Tibial nerve (tissue), 4 donors: ENCODE measurements at regions not wholly inside any gene's neighbourhood (a gene's known extent, or its start where the extent isn't known, plus 50 kb on each side); places are given as distances from the start of the nearest gene placed in this dataset.
A peak's percentile ranks its signal among the peaks of the same experiment; 100 is the strongest.

Source experiments
- DNase-seq, 2 donors: peaks; one replicate each; pipeline ENCODE4 v3.0.0-alpha.2; 2019; ENCODE audit warnings: low spot score in 2 of 2
- H3K27ac ChIP-seq, 4 donors: fragments of 200-600 bp; sonication (generic) in 3 of 4; one replicate each; pipeline ENCODE4 v1.5.1; 2017 to 2019; ENCODE audit warnings: mild to moderate bottlenecking in 1 of 4
- H3K27me3 ChIP-seq, 2 donors: fragments of 200-600 bp; sonication (generic) in 1 of 2; one replicate each; pipeline versions ENCODE4 v1.5.1 to v1.6.0; 2017 to 2019
- H3K36me3 ChIP-seq, 3 donors: fragments of 200-600 bp; sonication (generic); one replicate each; pipeline ENCODE4 v1.5.1; 2018 to 2019
- H3K4me1 ChIP-seq, 4 donors: fragments of 200-600 bp; sonication (generic) in 3 of 4; one replicate each; pipeline ENCODE4 v1.5.1; 2017 to 2019
- H3K4me3 ChIP-seq, 4 donors: fragments of 200-600 bp; sonication (generic) in 3 of 4; one replicate each; pipeline ENCODE4 v1.5.1; 2017 to 2019; ENCODE audit warnings: mild to moderate bottlenecking in 1 of 4, moderate library complexity in 1 of 4
- H3K9me3 ChIP-seq, 4 donors: fragments of 200-600 bp; sonication (generic) in 3 of 4; one replicate each; pipeline ENCODE4 v1.5.1; 2017 to 2019
- EP300 ChIP-seq, 2 donors: sonication (generic); formaldehyde crosslinking; IDR thresholded peaks; one replicate each; pipeline ENCODE4 v1.6.1; 2017; ENCODE audit warnings: antibody characterized with exemption in 2 of 2, mild to moderate bottlenecking in 1 of 2
- POLR2A ChIP-seq, 2 donors: fragments of 450-650 bp; IDR thresholded peaks; one replicate each; pipeline ENCODE4 v1.6.1; 2017; ENCODE audit warnings: antibody characterized with exemption in 2 of 2, mild to moderate bottlenecking in 2 of 2, moderate library complexity in 2 of 2
- WGBS, 2 donors: methylation state at CpG; one replicate each; pipeline ENCODE4 v1.1.5; 2018; 5-methylcytosine and 5-hydroxymethylcytosine counted together
- TF ChIP-seq, protein P1 (sequence below), 5 experiments: fragments of 200-600 bp in 3 of 5; fragments of 450-650 bp in 2 of 5; sonication (generic) in 3 of 5; IDR thresholded peaks; one replicate each; pipeline ENCODE4 v1.5.1; 2016 to 2019; ENCODE audit warnings: antibody characterized with exemption in 5 of 5, mild to moderate bottlenecking in 3 of 5, moderate library complexity in 2 of 5

DNA sequence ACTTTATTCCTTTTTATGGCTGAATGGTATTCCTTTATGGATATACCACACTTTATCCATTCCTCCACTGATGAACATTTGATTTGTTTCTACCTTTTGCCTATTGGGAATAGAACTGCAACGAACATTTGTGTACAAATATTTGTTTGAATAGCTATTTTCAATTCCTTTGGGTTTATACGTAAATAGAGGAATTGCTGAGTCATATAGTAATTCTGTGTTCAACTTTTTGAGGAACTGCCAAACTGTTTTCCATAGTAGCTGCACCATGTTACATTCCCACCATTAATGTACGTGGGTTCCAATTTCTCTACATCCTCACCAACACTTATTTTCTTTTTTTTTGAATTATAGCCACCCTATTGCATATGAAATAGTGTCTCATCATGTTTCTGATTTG is 156.5 kb upstream of the ATP6AP2 start:
- TF ChIP-seq, protein P1, sequence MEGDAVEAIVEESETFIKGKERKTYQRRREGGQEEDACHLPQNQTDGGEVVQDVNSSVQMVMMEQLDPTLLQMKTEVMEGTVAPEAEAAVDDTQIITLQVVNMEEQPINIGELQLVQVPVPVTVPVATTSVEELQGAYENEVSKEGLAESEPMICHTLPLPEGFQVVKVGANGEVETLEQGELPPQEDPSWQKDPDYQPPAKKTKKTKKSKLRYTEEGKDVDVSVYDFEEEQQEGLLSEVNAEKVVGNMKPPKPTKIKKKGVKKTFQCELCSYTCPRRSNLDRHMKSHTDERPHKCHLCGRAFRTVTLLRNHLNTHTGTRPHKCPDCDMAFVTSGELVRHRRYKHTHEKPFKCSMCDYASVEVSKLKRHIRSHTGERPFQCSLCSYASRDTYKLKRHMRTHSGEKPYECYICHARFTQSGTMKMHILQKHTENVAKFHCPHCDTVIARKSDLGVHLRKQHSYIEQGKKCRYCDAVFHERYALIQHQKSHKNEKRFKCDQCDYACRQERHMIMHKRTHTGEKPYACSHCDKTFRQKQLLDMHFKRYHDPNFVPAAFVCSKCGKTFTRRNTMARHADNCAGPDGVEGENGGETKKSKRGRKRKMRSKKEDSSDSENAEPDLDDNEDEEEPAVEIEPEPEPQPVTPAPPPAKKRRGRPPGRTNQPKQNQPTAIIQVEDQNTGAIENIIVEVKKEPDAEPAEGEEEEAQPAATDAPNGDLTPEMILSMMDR (IDR thresholded peaks at IDR 0.05), result no peak
- TF ChIP-seq EP300 (IDR thresholded peaks at IDR 0.05), result no peak
- TF ChIP-seq POLR2A (IDR thresholded peaks at IDR 0.05), result no peak
- Histone ChIP-seq H3K36me3 (no peaks in the 10 kb centered on the region), H3K4me3 (no peak overlapping the region), H3K27ac (no peak overlapping the region), H3K9me3 (peaks cover 0 to 4% (median 0%) of the 10 kb centered on the region in 4 donors), H3K27me3 (peaks cover 0 to 4% of the 10 kb centered on the region in 2 donors), H3K4me1 (no peaks in the 10 kb centered on the region)
- WGBS, 2 donors, result 65 to 69% methylated on average over 3 of the region's 3 CpGs
- DNase-seq, result no peak

DNA sequence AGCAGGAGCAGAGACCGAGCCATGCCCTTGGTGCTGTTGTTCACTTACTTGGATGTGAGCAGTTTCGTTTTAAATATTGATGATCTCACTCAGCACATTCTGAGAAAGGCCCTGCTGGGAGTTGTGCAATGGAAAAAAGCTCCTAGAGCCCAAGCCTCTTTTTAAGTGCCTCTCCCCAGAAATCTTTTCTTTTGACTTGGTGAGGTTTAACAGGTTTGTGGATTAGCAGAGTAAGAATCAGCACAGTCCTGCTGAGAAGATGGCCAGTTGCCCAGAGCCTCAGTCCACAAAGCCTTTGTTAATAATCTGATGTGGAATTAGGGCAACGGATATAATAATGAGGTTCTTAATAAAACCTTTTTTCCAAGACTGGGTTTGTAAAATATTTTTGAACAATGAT is 157.5 kb upstream of the ATP6AP2 start:
- Histone ChIP-seq H3K9me3 (peaks cover 0 to 4% (median 0%) of the 10 kb centered on the region in 4 donors), H3K4me3 (no peak overlapping the region), H3K27me3 (peaks cover 0 to 4% of the 10 kb centered on the region in 2 donors), H3K4me1 (no peaks in the 10 kb centered on the region), H3K36me3 (no peaks in the 10 kb centered on the region), H3K27ac (peak overlapping the region in 1 of 4 donors; percentile 48)
- no peak for DNase-seq
- 35 to 45% methylated on average over 3 of the region's 3 CpGs for WGBS, 2 donors
- no peak for TF ChIP-seq EP300 (IDR thresholded peaks at IDR 0.05)
- TF ChIP-seq, protein P1 (IDR thresholded peaks at IDR 0.05), result no peak

DNA sequence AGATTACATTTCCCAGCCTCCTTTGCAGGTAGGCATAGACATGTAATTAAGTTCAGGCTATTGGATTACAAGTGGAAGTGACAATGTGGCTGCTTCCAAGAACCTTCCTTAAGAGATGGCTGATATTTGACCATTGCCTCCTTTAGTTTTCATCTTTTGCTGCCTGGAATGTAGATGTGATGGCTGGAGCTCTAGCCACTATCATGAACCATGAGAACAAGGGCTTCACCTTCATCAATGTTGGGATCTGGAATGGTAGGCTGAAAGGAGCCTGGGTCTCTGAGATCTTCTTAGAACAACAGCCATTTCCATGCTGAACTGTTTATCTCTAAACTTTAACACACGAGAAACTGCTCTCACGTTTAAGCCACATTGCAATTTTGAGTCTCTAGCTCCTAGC is 158.7 kb upstream of the ATP6AP2 start:
- peaks cover 0 to 4% (median 0%) of the 10 kb centered on the region in 4 donors for H3K9me3 ChIP-seq
- no peak for DNase-seq
- WGBS, 2 donors, result 87 to 89% methylated on average over 2 of the region's 2 CpGs
- H3K36me3 ChIP-seq, result no peaks in the 10 kb centered on the region
- TF ChIP-seq EP300 (IDR thresholded peaks at IDR 0.05) (no peak), POLR2A (IDR thresholded peaks at IDR 0.05) (no peak)
- TF ChIP-seq, protein P1 (IDR thresholded peaks at IDR 0.05), result no peak
- no peak overlapping the region for H3K27ac ChIP-seq
- H3K4me3 ChIP-seq, result no peak overlapping the region
- peaks cover 0 to 4% of the 10 kb centered on the region in 2 donors for H3K27me3 ChIP-seq
- no peaks in the 10 kb centered on the region for H3K4me1 ChIP-seq

DNA sequence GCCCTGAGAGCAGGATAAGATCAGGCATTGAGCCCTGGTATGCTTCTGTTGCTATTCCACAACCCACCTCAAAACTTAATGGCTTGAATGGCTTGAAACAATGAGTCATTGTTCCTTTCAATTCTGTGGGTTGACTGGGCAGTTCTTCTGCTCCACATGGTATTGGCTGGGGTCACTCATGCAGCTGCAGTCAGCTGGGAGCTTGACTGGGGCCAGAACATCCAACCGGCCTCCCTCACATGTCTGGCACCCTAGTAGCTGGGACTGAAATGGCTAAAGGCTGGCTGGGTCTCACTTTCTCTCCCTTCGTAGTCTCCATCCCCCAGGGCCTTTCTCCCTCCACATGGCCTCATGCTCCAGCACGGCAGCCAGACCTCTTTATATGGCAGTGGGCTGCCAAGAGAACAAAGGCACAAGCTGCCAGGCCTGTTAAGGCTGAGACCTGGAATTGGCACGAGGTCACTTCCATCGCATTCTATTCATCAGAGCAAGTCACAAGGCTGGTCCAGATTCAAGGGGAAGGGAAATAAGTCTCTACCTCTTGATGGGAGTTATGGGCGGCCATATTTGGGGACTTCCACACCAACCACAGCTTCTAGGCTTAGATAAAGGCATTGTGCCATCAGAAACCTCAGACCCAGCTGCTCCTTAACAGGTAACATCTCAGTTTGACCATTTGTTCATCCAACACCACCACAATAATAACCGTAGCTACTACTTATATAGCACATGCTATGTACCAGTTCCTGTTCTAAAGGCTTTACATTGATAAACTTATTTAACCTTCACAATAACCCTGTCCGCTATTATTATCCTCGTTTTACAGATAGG is 159.7 kb upstream of the ATP6AP2 start:
- Histone ChIP-seq H3K9me3 (peaks cover 0 to 4% (median 0%) of the 10 kb centered on the region in 4 donors), H3K4me1 (no peaks in the 10 kb centered on the region), H3K36me3 (no peaks in the 10 kb centered on the region), H3K4me3 (no peak overlapping the region), H3K27me3 (no peaks in the 10 kb centered on the region), H3K27ac (peak overlapping the region in 2 of 4 donors; percentile 43 to 74)
- WGBS, 2 donors, result 64 to 69% methylated on average over 9 of the region's 9 CpGs
- no peak for DNase-seq
- TF ChIP-seq, protein P1 (IDR thresholded peaks at IDR 0.05), result no peak
- peak in 1 of 2 donors; percentile 32 for TF ChIP-seq EP300 (IDR thresholded peaks at IDR 0.05)

DNA sequence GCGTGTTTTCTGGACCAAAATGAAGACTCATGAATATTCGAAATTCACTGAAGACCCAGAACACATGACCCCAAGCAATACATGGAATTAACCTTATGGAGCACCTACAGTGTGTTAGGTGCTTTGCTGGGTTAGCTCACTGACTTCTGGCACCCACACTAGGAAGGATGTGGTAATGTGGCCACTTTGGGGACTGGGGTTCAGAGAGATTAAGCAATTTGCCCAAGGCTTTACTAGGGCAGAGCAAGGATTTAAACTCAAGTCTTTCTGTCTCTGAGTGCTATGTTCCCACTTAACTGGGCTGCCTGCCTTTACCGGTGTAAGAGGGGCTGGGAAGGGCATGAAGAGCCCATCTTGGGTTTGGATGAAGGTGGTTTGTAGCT is 162.0 kb upstream of the ATP6AP2 start:
- DNase-seq, result no peak
- WGBS, 2 donors, result 80 to 83% methylated on average over 2 to 3 of the region's 3 CpGs
- Histone ChIP-seq H3K4me1 (no peaks in the 10 kb centered on the region), H3K4me3 (no peak overlapping the region), H3K9me3 (no peaks in the 10 kb centered on the region), H3K27ac (no peak overlapping the region), H3K27me3 (no peaks in the 10 kb centered on the region), H3K36me3 (no peaks in the 10 kb centered on the region)
- TF ChIP-seq POLR2A (IDR thresholded peaks at IDR 0.05) (no peak), EP300 (IDR thresholded peaks at IDR 0.05) (no peak)
- TF ChIP-seq, protein P1 (IDR thresholded peaks at IDR 0.05), result no peak
